GM12891 (cell line): ENCODE measurements at regions not wholly inside any gene's neighbourhood (a gene's known extent, or its start where the extent isn't known, plus 50 kb on each side); places are given as distances from the start of the nearest gene placed in this dataset.

Experiments used
- POLR2A ChIP-seq: IDR thresholded peaks from 2 replicates; pipeline ENCODE4 v1.6.1; 2011; ENCODE audit warnings: low read depth, low read length, control low read depth
- POLR2AphosphoS5 ChIP-seq: IDR thresholded peaks from 2 replicates; pipeline ENCODE4 v1.6.1; 2011; ENCODE audit warnings: low read depth, low read length, control low read depth
- SPI1 ChIP-seq: IDR thresholded peaks from 2 replicates; pipeline ENCODE4 v1.6.1; 2011; ENCODE audit warnings: low read depth, low read length, control low read depth

DNA sequence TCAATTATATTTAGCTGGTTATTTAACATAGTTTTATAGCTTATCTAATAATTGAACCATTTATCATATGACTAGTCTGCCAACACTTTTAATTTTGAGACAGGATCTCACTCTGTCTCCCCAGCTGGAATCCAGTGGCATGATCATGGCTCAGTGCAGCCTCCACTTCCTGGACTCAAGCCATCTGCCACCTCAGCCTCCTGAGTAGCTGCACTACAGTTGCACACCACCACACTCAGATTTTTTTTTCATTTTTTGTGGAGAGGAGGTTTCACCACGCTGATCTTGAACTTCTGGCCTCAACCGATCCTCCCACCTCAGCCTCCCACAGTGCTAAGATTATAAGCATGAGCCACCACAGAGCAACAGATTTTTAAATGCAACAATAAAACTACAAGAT, 151.4 kb upstream of the MDGA2 start:
- TF ChIP-seq POLR2A = no peak
- no peak for TF ChIP-seq SPI1
- TF ChIP-seq POLR2AphosphoS5 = no peak
